HG02588 (cell line): ENCODE measurements at regions not wholly inside any gene's neighbourhood (a gene's known extent, or its start where the extent isn't known, plus 50 kb on each side); places are given as distances from the start of the nearest gene placed in this dataset.

Experiments
- ATAC-seq: cut with Tn5 transposase; IDR thresholded peaks from one replicate; pipeline ENCODE4 v1.9.1; 2021; ENCODE audit warnings: mild to moderate bottlenecking, moderate library complexity; ENCODE audit not compliant: unreplicated experiment

DNA sequence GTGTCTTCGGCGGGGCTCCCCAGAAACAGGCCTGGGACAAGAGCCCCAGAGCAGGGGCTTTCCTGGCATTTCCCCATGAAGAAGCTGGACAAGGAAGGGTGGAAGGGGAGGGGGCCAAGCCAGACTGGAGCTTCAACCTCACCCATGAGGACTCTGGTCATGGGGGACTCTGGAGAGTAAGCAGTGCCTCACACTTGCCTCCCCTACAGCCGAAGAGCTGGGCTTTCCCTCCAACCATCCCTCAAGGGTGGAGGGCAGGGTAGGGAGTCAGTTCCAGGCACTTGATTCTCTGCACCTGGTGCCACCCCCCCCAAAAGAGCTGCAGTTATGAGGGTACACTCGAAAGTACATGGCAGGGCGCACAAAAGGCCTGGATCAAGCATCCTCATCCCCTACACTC, 246.6 kb downstream of the TFCP2L1 start:
- ATAC-seq, result no peak

DNA sequence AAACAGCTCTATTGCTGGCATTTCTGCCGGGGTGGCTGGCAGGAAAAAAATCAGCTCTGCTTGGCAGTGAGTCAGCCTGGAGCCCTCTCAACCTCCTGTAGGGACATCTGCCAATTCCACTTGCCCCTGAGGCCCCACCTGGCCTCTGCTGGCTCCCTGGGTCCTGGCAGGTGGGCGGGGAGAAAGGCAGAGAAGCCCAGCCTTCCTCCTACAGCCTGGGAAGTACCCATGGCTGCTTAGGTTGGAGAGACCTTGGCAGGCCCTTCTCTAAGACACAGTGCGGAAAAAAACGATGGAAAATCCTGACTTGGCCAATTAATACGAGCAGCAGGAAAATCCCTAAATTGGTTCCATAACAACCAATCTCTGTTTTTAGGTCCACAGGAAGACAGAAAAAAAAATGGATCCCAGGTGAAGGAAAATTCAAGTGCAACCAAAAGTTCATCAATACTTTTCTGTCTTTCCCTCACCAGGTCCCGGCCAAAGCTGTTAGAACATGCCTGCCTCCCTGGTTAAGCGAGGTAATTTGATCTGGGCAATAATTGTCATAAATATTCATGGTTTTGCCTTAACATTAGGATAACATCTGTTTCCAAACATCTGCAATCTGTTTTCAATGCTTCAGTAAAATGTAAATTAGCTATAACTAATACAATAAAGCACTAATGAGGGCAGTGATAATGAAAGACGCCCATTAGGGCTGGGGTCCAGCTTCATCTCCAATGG, 245.9 kb downstream of the TFCP2L1 start:
- ATAC-seq, result no peak

DNA sequence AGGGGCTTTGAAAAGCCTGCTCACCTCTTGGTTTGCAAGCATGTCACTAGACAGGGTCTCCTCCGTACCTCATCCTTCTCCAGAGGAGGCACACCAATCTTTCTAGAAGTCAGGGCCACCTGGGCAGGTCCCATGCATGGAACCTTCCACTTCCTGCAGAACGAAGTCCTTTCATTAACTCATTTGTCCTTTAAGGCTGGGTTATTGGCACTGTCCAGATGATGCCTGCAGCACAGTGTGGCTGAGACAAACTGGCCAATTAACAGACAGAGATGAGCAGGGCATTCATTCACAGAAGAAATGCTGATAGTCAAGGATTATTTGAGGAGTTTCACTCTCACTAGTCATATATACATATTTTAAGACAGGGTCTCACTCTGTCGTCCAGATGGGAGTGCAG, 245.3 kb downstream of the TFCP2L1 start:
- no peak for ATAC-seq

DNA sequence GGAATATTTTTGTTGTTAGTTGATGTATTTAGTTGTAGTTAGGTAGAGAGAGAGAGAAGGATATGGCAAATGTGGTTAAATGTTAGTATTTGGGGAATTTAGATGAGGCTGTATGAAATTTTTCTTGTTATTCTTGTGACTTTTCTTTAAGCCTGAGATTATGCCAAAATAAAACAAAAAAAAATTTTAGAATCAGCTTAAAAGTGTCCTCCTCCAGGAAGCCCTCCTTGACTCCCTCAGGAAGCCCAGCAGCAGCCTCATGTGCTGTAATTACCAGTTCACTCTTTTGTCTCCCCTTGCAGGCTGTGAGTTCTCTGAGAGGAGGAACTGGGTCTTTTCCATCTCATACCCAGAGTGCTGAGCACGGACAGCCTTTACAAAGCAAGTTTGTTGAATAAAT, 243.5 kb downstream of the TFCP2L1 start:
- no peak for ATAC-seq

GRCh38 chr2:121043061-121043826, 241.8 kb downstream of the TFCP2L1 start:
- ATAC-seq, result no peak

DNA sequence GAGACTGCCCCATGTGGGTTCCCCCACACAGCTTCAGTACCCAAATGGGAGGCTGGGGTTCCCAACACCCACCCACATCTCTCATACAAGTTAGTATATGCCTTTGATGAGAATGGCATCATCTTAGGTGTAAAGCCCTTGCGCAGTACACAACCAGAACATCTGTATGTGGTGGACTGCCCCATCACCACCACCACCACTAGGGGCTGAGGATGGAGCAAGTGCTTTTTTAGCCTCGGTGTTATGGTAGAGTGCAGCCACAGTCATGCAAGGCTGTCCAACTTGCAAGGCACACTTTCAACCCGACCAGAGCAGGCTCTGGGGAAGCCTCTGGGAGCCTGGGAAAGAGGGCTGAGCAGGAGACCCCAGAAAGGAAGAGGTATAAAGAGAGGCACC, 241.2 kb downstream of the TFCP2L1 start:
- no peak for ATAC-seq

- no peak for ATAC-seq
Observed at GRCh38 chr2:121044412-121044811, 240.6 kb downstream of the TFCP2L1 start.

DNA sequence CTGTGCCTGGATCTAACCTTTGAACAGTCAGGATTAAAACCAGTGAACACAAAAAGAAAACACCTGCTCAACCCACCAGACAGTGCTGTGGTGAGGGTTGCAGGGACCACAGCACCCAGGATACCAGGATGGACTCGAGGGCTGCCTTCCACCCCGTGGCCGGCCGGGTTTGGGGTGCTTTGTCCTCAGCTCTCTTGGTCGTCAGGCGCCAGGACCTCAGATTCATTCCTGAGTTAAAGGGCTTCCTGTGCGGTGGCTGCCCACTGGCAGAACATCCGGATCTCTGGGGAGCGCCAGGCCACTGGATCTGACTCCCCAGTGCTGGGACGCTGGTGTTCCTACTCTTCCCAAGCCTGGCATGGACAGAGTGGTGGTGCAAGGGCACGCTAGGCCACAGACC, 239.8 kb downstream of the TFCP2L1 start:
- ATAC-seq, result no peak

DNA sequence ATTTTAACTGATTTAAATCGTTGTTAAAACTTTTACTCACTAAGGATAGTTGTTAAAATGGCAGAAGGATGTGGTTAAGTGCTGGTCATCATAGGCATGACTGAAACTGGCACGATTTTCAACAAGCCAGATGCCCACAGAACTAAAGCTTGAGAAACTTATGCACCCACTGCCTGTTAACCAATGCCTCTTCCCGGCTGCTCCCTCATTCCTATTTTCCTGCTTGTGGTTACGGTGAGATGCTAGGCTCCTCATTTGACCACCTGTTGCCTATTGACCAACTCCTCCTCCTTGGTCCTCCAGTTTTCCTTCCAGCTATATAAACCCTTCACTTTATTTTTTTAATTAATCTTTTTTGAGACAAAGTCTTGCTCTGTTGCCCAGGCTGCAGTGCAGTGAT, 238.7 kb downstream of the TFCP2L1 start:
- ATAC-seq, result no peak

- no peak for ATAC-seq
Observed at GRCh38 chr2:121047383-121047782, 237.6 kb downstream of the TFCP2L1 start.

DNA sequence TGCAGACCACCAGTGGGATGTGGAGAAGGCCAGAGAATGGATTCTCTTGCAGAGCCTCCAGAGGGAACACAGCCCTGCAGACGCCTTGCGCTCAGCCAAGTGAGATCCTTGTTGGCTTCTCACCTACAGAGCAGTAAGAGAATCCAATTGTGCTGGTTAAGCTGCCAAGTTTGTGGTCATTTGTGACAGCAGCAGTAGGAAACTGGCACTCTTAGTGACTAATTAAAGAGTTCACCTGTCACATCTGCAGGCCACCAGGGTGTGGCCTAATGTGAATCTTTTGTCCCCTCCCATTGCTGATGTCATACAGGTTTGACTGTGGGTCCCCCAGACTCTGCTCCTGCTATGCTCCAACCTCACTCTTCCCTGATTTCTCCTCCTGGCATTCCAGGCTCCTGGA, 235.9 kb downstream of the TFCP2L1 start:
- ATAC-seq, result no peak

DNA sequence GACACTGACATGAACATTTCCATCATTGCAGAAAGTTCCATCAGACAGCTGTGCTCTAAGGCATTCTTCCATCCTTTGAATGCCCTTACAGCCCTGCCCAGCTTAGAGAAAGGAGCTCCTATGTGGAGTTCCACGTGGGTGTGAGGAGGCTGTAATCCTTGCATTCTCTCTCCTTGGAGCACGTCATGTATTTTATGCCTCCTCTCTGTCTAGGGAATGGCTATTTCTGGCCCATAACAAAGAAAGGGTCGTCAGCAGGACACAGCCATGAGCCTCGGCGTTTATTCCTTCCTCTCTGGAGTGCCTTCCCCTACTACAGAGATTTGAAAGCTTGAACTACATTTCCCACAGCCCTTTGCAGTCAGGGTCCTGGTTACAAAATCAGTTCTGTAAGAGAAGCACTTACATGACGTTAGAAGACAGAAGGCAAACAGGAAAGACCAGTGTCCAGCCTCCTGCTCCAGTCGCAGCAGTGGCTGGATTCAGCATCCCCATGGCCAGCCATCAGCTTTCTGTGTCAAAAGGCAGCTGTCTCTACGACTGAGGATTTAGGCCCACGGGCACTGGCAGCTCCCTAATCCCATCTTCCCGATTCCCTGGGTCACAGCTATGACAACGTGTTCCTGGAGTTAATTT, 234.9 kb downstream of the TFCP2L1 start:
- no peak for ATAC-seq

DNA sequence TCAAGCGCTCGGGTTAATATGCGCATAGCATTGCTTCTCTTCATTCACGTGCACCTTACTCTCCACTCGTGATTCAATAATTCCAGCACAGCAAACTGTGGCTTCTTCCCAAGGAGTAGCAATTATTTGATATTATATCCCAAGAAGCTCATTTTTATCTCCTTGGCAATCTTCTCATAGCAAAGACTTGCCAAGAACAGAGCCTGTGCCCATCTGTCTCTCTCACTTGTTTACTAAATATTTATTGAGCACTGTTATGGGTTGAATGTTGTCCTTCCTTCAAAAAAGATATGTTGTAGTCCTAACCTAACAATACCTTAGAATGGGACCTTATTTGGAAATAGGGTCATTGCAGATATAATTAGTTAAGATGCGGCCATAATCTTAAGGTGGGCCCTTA, 233.7 kb downstream of the TFCP2L1 start:
- no peak for ATAC-seq

GRCh38 chr2:121052023-121052422, 233.0 kb downstream of the TFCP2L1 start:
- ATAC-seq, result no peak

DNA sequence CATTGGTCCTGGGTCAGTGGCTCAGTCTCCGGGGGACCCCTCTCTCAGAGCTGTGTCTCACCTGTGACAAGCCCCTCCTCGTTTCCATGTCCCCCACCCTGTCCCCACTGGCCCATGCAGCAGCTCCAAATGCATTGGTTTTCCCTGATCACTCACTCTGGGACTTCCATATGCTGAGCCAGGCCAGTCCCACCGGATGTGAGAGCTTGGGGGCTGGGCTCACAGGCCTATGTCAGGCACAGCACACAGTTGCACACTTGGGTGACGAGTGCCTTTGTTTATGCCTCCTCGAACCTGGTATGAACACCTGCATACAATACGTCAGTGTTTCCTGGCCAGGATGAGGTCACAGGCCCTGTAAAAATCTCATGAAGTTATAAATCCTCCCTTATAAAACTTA, 232.5 kb downstream of the TFCP2L1 start:
- ATAC-seq, result no peak

DNA sequence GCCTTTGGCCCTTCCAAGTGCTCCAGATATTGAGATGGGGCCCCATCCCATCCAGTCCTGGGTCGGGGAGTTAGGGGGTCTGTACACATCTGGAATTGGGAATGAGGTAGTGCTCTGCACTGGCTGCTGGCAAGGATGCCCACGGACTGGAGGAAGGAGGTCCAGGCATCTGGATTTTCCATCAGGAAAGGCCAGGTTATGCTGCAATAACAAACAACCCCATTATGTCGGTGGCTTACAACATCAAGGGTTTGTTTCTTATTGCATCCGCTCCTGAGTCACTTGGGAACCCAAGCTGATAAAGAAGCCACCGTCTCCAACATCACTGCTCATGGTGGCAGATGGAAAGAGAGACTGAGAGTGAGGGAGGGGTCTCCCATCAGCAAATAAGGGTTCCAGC, 229.9 kb downstream of the TFCP2L1 start:
- no peak for ATAC-seq

- ATAC-seq, result no peak
Observed at GRCh38 chr2:121055501-121055900, 229.5 kb downstream of the TFCP2L1 start.

- ATAC-seq, result no peak
Observed at GRCh38 chr2:121058852-121059558, 226.0 kb downstream of the TFCP2L1 start.

GRCh38 chr2:121059651-121060649, 225.1 kb downstream of the TFCP2L1 start:
- no peak for ATAC-seq

DNA sequence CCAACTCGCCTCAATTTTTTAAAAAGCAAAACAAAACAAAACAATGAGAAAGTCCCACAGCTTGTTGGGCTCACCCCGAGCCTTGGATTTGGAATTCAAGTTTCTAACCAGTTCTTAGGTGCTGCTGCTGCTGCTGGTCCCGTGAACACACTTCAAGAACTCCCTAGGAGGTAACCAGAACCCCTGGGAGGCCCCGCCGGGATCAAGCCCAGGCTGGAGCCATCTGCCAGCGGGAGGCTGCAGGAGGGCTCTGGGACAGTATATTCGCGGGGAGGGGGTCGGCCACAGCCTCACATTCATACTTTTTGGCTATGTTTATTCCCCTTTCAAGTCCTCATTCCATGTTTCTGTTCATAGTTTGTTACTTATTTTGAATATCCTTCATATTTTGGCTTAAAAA, 223.4 kb downstream of the TFCP2L1 start:
- ATAC-seq, result no peak
